ENCODE measurements at regions not wholly inside any gene's neighbourhood (a gene's known extent, or its start where the extent isn't known, plus 50 kb on each side); places are given as distances from the start of the nearest gene placed in this dataset.

DNA sequence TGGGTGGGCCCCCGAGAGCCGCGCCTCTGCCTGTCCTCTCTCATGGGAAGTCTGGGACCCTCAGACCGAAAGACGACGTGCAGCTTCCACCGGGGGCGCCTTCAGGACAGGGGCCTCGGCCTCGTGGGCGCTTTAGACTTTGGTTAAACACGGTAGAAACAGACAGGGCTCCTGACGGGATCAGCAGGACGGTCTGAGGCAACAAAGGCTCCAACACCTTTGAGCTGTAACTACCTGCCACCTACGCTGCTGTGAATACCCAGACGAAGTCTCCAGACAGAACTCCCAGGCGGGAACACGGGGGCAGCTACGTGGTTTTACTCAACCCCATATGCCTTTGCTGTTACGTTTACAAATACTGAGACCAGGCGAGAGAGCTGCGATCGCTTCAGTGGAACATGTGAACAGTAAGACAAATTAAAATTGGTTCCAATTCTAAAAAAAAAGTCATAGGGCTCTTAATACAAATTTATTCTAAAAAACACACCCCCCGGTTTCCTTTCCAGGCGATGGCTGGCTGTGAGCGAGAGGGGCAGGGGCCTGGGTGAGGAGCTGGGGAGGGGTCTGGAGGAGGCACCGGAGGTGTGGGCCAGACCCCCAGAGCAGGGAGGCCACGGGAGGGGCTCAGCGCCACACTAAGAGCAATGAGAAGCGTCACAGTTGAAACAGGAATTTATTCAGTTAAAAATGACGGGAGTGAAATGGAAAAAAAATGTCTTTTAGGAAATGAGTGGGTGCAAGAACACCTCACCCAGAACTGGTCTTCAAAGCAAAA, 453.2 kb downstream of the QKI start:
- TF ChIP-seq, protein P1, sequence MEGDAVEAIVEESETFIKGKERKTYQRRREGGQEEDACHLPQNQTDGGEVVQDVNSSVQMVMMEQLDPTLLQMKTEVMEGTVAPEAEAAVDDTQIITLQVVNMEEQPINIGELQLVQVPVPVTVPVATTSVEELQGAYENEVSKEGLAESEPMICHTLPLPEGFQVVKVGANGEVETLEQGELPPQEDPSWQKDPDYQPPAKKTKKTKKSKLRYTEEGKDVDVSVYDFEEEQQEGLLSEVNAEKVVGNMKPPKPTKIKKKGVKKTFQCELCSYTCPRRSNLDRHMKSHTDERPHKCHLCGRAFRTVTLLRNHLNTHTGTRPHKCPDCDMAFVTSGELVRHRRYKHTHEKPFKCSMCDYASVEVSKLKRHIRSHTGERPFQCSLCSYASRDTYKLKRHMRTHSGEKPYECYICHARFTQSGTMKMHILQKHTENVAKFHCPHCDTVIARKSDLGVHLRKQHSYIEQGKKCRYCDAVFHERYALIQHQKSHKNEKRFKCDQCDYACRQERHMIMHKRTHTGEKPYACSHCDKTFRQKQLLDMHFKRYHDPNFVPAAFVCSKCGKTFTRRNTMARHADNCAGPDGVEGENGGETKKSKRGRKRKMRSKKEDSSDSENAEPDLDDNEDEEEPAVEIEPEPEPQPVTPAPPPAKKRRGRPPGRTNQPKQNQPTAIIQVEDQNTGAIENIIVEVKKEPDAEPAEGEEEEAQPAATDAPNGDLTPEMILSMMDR (IDR thresholded peaks at IDR 0.05) = no peak
- TF ChIP-seq EP300 (IDR thresholded peaks at IDR 0.05) (no peak), POLR2A (IDR thresholded peaks at IDR 0.05) (no peak)
